GM18502 (cell line): ENCODE measurements at regions not wholly inside any gene's neighbourhood (a gene's known extent, or its start where the extent isn't known, plus 50 kb on each side); places are given as distances from the start of the nearest gene placed in this dataset.
"Not testable (repeated sequence)": the region's sequence is repeated elsewhere in the genome, so short reads cannot be mapped to it uniquely, and the experiment has no call there.

Experiments
- ATAC-seq: cut with Tn5 transposase; IDR thresholded peaks from one replicate; pipeline ENCODE4 v1.9.1; 2021; ENCODE audit warnings: mild to moderate bottlenecking; ENCODE audit not compliant: unreplicated experiment, poor library complexity

DNA sequence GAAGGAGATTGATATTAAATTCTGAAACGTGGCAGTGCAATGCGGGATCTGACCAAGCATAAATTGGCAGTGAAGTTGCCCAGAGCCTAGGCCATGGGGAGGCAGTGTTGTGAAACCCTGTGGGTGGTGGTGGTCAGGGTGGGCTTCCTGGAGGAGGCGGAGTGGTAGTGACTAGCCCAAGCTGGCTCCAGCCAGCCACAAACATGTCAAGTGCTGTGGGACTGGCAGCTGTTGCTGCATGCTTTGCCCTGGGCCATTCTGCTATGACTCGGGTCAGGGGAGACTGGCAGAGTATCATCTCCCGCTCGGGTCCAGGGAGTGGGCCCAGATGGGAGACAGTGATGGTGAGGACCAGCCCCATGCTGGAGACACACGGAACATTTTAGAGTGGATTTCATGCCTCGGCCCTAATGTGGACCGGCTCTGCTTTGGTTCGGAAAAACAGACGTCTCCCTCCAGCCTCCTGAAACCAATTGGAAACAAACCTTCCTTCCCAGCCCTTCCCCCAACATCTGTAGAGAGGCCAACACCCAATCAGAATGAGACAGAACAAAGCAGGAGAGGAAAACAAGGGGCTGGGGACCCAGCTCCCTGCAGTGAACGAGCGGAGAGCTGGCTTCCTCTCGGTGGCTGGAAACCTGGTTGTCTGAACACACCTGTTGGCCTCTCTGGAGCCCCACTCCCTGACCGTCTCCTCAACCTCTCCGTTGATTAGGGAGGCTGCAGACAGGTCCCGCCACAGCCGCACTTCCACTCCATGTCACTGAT lies 58.2 kb downstream of the TMEM270 start:
- ATAC-seq: no peak

DNA sequence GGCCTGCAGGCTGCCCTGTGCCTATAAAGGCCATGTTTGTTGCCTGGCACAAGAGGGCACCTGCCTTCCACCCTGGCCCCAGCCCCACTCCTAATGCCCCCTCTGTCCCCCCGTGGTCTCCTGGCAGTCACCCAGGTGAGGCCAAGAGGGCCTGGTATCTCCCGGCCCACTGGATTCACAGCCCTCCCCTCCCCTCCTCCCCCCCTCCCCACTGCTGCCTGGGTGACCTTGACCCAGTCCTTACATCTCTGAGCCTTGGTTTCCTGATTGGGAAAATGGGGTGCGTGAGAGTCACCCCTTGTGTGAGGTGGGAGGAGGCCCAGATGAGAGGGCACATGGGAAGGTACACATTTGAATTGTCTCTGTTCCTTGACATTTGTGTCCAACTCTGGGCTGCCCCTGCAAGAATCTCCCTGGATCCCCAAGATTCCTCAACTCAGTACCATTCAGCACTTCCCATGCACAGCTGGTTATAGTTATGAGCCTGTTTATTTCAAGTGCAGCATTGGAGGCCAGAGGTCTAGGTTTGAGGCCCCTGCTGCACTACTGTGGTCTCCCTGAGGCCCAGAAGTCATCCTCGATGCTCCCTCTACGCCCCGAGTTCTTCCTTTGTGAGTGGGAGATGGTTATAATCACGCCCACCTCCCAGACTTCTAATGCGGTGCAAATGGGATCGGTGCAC lies 58.9 kb downstream of the TMEM270 start:
- ATAC-seq: no peak

DNA sequence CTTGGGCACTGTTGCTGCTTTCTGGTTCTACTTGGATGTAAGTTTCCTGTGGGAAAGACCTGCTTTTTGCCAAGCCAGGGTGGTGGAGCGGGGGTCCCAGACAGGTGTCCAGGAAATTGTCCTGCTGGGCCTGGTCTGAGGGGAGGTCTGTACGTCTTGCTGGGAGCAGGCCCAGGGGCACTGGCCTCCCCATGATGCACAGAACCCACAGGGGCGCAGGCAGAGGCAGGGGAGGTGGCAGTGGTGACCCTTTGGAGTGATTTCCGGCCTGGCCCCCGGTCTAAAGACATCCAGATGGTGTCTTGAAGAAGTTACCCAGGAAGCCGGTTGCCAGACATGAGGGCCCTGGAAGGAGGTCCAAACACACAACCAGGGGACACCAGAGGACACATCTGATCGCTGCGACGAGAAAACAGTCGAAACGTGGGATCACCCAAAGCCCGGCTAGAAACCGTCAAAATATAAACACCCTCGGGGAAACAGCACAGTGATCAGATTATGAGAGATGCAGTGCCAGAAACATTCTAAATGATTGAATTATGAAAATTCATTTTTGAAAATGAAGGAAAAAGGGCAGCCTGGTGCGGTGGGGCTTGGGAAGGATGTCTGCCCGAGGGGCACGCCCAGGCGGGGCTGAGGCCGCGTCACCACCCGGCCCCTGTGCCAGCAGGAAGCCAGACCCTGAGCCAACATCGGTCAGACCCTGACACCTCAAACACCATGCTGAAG lies 59.6 kb downstream of the TMEM270 start:
- ATAC-seq: no peak

DNA sequence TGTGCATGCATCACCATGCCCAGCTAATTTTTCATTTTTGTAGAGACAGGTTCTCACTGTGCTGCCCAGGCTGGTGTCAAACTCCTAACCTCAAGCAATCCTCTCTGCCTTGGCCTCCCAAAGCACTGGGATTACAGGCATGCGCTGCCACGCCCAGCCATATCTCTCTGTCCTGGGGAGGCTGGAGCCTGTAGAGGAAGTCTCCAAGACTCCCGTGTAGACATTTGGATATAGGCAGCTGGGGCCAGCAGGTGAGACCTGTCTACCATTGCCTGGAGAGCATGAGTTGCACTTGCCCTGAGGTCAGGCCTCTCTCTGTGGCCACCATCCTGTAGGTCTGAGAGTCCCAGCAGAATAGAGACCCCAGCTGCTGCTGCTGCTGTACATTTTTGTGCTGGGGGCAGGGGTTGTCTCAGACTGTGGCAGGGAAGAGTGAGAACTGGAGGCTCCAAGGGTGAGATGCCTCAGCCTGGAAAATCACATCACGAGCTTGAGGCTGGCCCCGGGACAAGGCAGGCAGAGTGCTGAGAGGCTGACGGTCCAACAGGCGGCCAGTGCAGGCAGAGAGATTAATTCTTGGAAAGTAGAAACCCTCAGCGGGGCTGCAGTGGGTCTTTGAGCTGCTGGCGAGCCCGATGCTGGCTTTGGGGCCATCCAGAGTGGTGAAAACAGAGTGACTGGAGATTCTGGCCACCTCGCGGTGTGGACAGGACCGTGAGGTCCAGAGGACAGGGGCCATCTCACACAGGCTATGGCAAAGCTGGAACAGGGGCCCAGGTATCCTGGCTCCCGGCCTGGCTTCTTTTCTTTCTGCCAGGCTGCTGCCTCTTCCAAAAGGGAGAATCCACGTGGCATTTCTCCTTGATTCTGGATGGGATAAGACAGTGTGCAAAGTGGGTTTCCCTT lies 60.9 kb downstream of the TMEM270 start:
- ATAC-seq: no peak

DNA sequence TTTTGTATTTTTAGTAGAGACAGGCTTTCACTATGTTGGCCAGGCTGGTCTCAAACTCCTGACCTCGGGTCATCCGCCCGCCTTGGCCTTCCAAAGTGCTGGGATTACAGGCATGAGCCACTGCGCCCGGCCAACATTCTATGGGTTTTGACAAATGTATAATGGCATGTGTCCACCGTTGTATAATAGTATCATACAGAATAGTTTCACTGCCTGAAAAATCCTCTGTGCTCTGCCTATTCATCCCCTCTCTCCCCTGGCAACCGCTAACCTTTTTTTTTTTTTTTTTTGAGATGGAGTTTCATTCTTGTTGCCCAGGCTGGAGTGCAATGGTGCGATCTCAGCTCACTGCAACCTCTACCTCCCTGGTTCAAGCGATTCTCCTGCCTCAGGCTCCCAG lies 67.7 kb downstream of the TMEM270 start:
- ATAC-seq: not testable (repeated sequence)

DNA sequence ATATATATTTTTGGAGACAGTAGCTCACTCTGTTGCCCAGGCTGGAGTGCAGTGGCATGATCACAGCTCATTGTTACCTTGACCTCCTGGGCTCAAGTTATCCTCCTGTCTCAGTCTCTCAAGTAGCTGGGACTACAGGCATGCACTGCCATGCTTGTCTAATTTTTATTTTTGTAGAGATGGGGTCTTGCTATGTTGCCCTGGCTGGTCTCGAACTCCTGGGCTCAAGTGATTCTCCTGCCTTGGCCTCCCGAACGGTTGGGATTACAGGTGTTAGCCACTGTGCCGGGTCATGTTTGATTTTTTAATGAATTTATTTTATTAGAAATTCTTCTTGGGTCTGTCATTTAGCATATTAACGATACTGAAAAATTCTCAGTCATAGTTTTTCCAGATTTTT lies 70.5 kb downstream of the TMEM270 start:
- ATAC-seq: no peak

DNA sequence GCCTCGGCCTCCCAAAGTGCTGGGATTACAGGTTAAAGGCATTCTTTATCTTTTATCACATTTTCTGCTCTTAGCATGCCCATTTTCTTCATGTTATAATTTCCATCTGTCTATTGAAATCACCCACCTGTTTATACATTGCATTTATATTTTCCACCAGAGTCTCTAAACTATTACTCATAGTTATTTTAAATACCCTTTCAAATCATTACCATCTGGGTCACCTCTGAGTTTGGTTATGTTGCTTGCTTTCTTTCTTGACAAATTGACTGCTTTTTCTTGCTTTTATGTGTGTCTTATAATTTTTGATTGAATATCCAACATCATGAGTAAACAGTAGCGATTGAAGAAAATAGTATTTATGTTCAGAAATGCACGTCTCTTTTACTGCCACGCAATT lies 71.4 kb downstream of the TMEM270 start:
- no peak for ATAC-seq

DNA sequence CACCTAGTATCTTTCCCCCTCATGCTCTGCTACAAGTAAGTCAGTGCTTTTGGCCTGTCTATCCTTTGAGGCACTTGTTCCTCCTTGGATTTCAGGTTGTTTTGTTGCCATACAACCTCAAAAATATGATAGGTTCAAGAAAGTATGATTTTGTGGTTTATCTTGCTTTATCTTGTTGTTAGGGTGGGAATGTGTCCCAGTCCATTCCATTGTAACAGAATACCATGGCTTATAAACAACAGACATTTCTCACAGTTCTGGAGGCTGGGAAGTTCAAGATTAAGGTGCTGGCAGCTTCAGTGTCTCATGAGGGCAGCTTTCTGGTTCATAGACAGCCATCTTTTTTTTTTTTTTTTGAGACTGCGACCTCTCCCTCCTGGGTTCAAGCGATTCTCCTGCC lies 72.1 kb downstream of the TMEM270 start:
- ATAC-seq: no peak

DNA sequence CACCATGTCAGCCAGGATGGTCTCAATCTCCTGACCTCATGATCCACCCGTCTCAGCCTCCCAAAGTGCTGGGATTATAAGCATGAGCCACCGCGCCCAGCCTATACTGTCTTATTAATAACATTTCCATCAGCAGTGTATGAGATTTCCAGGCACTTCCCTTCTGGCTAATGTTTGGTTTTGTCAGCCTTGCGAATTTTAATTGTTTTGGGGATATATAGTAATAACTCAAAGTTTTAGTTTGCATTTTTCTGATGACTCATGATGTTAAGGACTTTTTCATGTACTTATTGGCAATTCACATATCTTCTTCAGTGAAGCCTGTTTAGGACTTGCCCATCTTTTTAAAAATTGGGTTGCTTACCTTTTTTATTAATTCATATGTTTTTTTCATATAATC lies 76.0 kb downstream of the TMEM270 start:
- no peak for ATAC-seq

DNA sequence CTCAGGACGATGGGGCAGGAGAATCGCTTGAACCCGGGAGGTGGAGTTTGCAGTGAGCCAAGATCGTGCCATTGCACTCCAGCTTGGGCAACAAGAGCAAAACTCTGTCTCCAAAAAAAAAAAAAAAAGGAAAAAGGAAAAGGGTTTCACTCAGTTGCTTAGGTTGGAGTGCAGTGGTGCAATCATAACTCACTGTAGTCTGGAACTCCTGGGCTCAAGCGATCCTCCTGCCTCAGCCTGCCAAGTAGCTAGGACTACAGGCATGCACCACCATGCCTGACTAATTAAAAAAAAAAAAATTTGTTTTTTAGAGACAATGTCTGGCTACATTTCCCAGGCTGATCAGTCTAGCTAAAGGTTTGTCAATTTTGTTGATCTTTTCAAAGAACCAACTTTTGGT lies 76.7 kb downstream of the TMEM270 start:
- not testable (repeated sequence) for ATAC-seq

DNA sequence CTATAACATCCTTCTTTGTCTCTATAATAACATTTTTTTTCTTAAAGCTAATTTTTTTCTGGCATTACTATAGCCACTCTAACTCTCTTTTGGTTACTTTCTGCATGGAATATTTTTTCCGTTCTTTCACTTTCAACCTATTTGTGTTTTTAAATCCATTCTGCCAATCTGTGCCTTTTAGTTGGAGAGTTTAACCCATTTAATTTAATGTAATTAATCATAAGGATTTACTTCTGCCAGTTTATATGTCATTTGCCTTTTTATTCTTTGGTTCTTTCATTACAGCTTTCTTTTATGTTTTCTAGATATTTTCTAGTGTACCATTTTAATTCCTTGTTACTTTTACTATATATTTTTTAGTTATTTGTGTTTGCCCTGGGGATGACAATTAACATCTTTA lies 78.6 kb downstream of the TMEM270 start:
- ATAC-seq: no peak

DNA sequence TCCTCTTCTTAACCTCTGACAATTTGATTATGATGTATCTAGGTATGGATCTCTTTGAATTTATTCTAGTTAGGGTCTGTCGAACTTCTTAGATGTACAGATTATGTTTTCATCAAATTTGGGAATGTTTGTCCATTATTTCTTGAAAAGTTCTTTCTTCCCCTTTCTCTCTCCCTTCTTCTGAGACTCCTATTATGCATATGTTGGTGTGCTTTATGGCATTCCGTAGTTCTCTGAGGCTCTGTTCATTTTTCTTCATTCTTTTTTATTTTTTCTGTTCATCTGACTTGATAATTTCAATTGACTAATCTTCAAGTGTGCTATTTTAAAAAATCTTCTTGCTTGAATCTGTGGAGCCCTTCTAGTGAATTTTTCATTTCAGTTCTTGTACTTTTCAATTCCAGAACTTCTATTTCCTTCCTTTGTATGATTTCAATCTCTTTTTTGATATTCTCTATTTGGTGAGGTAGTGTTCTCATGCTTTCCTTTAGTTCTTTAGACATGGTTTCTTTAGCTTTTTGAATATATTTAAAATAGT lies 79.8 kb downstream of the TMEM270 start:
- ATAC-seq: no peak

DNA sequence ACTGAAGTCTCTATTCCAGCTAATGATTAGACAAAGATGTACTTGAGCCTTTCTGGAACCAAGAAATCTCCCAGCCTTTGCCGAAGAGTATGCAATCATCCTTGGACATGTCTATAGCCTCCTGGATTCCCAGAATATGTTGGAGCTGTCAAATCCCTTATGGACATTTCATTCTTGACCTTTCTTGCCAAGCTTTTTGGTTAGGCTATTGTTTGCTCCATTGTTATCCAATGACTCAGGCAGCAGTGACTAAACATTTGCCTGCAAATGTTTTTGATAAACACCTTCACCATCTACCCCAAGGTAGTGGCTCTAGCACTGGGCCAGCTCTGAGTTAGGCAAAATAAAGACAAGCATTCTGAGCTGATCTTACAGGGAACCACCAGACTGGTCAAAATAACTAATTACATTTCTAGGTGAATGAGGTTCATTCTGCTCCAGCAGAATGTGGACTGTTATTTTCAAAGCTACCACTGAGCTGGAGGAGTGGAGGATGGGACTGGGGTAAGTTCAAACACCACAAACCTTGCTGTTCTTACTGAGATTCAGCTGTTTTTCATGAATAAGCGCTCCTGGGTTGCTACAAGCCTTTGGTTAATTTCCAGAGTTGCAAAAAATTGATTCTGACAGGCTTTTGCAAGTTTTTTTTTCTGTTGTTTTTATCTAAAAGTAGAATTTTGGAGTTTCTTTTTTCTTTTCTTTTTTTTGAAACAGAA lies 81.0 kb downstream of the TMEM270 start:
- no peak for ATAC-seq

DNA sequence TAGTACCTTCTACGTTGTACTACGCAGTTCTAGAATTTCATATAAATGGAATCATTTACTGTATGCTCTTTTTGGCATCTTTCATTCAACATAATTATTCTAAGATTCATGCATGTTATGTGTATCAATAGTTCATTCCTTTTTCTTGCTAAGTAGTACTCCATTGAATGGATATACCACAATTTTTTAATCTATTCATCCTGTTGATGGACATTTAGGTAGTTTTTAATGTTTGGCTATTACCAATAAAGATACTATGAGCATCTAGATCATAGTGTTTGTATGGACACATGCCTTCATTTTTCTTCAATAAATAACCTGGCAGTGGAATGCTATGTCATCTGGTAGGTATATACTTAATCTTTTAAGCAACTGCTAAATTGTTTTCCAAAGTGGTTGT lies 83.0 kb upstream of the ELN start:
- ATAC-seq: no peak

DNA sequence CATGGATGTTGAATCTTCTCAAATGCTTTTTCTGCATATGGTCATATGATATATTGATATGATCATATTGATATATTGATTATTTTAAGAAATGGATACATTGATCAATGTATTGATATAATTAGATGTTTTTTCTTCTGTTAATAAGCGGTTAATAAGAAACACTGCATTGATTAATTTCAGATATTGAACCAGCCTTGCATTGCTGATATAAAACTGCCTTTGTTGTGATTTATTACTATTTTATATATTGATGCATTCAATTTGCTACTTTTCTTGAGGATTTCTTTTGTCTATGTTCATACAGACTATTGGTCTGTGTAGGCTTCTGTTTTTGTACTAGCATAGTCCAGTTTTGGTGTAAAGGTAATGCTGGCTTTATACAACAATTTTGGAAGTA lies 79.7 kb upstream of the ELN start:
- no peak for ATAC-seq

DNA sequence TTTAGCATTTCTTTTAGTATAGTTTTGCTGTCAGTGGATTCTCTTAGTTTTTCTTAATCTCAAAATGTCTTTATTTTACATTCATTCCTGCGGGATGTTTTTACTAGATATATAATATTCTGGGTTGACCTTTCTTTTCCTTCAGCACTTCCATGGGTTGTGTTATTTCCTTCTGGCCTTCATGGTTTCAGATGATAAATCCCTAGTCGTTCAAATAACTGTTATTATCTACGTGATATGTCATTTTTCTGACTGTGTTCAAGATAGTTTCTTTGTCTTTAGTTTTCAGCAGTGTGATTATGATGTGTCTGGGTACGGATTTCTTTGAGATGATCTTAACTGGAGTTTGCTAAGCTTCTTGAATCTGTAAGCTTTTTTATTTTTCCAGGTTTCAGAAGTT lies 75.7 kb upstream of the ELN start:
- no peak for ATAC-seq

DNA sequence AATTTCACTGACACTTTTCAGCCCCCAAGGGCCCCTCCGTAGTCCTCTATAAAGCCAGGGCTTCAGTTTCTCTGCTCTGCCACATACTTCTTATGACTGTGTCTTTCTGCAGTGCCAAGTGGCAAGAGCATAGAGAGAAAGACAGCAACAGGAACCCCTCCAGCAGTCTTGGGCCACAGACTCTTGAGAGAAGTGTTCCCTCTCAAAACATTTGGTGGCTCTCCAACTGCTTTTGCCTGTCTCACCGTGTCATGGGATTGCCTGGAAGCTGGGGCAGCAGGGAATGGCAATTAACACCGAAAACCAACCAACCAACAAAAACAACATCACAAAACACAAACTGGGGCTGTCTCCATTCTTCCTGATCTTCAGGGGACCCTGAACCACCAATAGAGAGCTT lies 73.8 kb upstream of the ELN start:
- no peak for ATAC-seq

DNA sequence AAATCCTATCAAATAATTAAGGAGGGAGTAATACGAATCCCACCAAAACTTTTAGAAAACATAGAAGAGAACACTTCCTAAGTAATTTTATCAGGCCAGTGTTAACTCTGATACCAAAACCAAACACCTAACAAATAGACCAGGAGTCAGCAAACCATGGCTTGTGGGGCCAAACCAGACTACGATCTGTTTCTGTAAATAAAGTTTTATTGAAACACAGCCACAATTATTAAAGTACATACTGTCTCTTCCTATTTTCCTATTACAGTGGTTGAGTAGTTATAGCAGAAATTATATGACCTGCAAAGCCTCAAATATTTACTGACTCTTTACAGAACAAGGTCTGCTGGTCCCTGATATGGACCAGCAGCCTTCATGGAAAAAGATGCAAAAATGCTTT lies 73.1 kb upstream of the ELN start:
- no peak for ATAC-seq

DNA sequence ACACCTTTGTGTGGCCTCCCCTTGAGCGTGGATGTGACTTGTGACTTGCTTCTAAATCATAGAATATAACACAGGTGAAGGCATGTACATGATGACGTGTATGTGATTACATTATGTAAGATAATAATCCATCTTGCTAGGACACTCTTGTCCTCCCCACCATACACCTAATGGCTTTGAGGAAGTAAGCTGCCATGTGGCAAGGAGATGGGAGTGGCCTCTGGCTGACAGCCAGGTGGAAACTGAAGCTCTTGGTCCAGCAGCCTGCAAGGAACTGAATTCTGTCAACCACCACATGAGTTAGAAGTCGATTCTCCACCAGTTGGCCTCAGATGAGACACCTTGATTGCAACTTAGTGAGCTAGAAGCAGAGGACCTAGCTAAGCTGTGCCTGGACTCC lies 67.4 kb upstream of the ELN start:
- ATAC-seq: no peak

DNA sequence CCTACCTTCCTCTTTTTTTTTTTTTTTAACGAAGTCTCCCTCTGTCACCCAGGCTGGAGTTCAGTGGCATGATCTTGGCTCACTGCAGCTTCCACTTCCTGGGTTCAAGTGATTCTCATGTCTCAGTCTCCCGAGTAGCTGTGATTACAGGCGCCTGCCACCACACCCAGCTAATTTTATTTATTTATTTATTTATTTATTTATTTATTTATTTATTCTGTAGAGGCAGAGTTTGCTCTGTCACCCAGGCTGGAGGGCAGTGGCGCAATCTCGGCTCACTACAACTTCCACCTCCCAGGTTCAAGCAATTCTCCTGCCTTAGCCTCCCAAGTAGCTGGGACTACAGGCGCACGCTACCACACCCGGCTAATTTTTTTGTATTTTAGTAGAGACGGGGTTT lies 66.0 kb upstream of the ELN start:
- ATAC-seq: not testable (repeated sequence)
